C4-2B (cell line): ENCODE measurements at regions not wholly inside any gene's neighbourhood (a gene's known extent, or its start where the extent isn't known, plus 50 kb on each side); places are given as distances from the start of the nearest gene placed in this dataset.

Experiments used
- CTCF ChIP-seq: fragments of 450-650 bp; conservative IDR thresholded peaks from 2 replicates; pipeline ENCODE4 v1.5.1; 2017; ENCODE audit warnings: mild to moderate bottlenecking
- ZFX ChIP-seq: fragments of 450-650 bp; IDR thresholded peaks from 2 replicates; pipeline ENCODE4 v1.6.1; 2017

- TF ChIP-seq CTCF = no peak
- TF ChIP-seq ZFX = no peak
Observed at GRCh38 chr3:18008706-18009368, 266.4 kb upstream of the TBC1D5 start.
